ENCODE measurements at regions not wholly inside any gene's neighbourhood (a gene's known extent, or its start where the extent isn't known, plus 50 kb on each side); places are given as distances from the start of the nearest gene placed in this dataset.
A peak's percentile ranks its signal among the peaks of the same experiment; 100 is the strongest.
"Not testable (repeated sequence)": the region's sequence is repeated elsewhere in the genome, so short reads cannot be mapped to it uniquely, and the experiment has no call there.

- H3K9me3 Mint-ChIP-seq; H3K27me3 Mint-ChIP-seq (ENCODE audit: low read depth); H3K4me1 Mint-ChIP-seq; H3K27ac Mint-ChIP-seq (ENCODE audit: unreplicated experiment); H3K36me3 Mint-ChIP-seq (ENCODE audit: low read depth); DNase-seq (ENCODE audit: low read depth, low spot score); H3K4me3 Mint-ChIP-seq: not testable (repeated sequence)
These were observed 586.0 kb upstream of the PABPC5 start for GRCh38 chrX:90848595-90848994.

GRCh38 chrX:90883479-90883878, 551.2 kb upstream of the PABPC5 start:
- H3K4me1 Mint-ChIP-seq: no peaks in the 10 kb centered on the region
- H3K9me3 Mint-ChIP-seq: peaks cover 7% of the 10 kb centered on the region
- no peaks in the 10 kb centered on the region for H3K27me3 Mint-ChIP-seq (ENCODE audit: low read depth)
- no peak for DNase-seq (ENCODE audit: low read depth, low spot score)
- no peak overlapping the region for H3K27ac Mint-ChIP-seq (ENCODE audit: unreplicated experiment)
- no peak for TF ChIP-seq CTCF (conservative IDR thresholded peaks at IDR 0.05)
- no peak overlapping the region for H3K4me3 Mint-ChIP-seq
- peaks cover 4% of the 10 kb centered on the region for H3K36me3 Mint-ChIP-seq (ENCODE audit: low read depth)

DNA sequence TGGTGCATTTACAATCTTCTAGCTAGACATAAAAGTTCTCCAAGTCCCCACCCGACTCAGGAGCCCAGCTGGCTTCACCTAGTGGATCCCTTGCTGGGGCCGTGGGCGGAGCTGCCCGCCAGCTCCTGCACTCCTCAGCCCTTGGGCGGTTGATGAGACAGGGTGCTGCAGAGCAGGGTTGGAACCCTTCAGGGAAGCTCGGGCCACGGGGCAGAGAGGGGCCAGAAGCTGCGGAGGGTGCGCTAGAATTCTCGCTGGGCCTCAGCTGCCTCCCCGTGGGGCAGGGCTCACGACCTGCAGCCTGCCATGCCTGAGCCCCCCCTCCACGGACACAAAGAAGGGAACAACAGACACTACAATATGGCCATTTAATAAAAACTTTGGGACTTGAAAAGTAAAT, 519.8 kb upstream of the PABPC5 start:
- DNase-seq (ENCODE audit: low read depth, low spot score); H3K36me3 Mint-ChIP-seq (ENCODE audit: low read depth); H3K9me3 Mint-ChIP-seq; H3K27me3 Mint-ChIP-seq (ENCODE audit: low read depth); H3K4me3 Mint-ChIP-seq; H3K27ac Mint-ChIP-seq (ENCODE audit: unreplicated experiment); H3K4me1 Mint-ChIP-seq: not testable (repeated sequence)

- not testable (repeated sequence) for H3K27ac Mint-ChIP-seq (ENCODE audit: unreplicated experiment); H3K4me3 Mint-ChIP-seq; H3K9me3 Mint-ChIP-seq; H3K4me1 Mint-ChIP-seq; H3K36me3 Mint-ChIP-seq (ENCODE audit: low read depth); DNase-seq (ENCODE audit: low read depth, low spot score); H3K27me3 Mint-ChIP-seq (ENCODE audit: low read depth)
These were observed 487.8 kb upstream of the PABPC5 start for GRCh38 chrX:90946870-90947269.

GRCh38 chrX:90995191-90995590, 439.4 kb upstream of the PABPC5 start:
- DNase-seq (ENCODE audit: low read depth, low spot score); H3K27me3 Mint-ChIP-seq (ENCODE audit: low read depth); H3K4me1 Mint-ChIP-seq; H3K27ac Mint-ChIP-seq (ENCODE audit: unreplicated experiment); H3K36me3 Mint-ChIP-seq (ENCODE audit: low read depth); H3K9me3 Mint-ChIP-seq; H3K4me3 Mint-ChIP-seq: not testable (repeated sequence)

DNA sequence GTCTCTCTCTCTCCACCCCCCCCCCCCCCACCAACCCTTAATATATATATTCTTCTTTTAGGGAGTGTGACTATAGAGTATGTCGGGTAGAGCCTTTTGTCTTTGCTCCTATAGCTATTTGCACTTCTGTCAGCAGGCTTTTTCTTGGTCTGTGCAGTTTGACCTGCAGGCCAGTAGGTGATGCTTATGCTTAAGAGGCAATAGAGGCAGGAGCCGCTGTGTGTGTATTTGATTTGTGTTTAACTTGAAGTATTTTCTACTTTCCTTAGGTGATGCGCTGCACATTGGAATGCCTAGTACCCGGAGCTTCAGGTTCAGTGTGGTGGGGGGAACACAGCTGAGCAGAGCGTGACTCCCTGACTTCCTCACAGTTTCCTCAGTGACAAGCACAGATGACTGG, 416.5 kb upstream of the PABPC5 start:
- not testable (repeated sequence) for DNase-seq (ENCODE audit: low read depth, low spot score); H3K27me3 Mint-ChIP-seq (ENCODE audit: low read depth); H3K27ac Mint-ChIP-seq (ENCODE audit: unreplicated experiment); H3K36me3 Mint-ChIP-seq (ENCODE audit: low read depth); H3K4me3 Mint-ChIP-seq; H3K9me3 Mint-ChIP-seq; H3K4me1 Mint-ChIP-seq
- TF ChIP-seq CTCF (conservative IDR thresholded peaks at IDR 0.05): peak; percentile 41

GRCh38 chrX:91039777-91040176, 394.9 kb upstream of the PABPC5 start:
- Mint-ChIP-seq H3K4me3 (no peak overlapping the region), H3K27me3 (ENCODE audit: low read depth) (no peaks in the 10 kb centered on the region), H3K36me3 (ENCODE audit: low read depth) (peaks cover 6% of the 10 kb centered on the region), H3K4me1 (no peaks in the 10 kb centered on the region), H3K9me3 (peaks cover 13% of the 10 kb centered on the region), H3K27ac (ENCODE audit: unreplicated experiment) (no peak overlapping the region)
- no peak for DNase-seq (ENCODE audit: low read depth, low spot score)
- TF ChIP-seq CTCF (conservative IDR thresholded peaks at IDR 0.05): no peak

GRCh38 chrX:91066104-91066503, 368.5 kb upstream of the PABPC5 start:
- Mint-ChIP-seq H3K4me3 (no peak overlapping the region), H3K27ac (ENCODE audit: unreplicated experiment) (no peak overlapping the region), H3K27me3 (ENCODE audit: low read depth) (no peaks in the 10 kb centered on the region), H3K36me3 (ENCODE audit: low read depth) (no peaks in the 10 kb centered on the region), H3K4me1 (no peaks in the 10 kb centered on the region), H3K9me3 (peaks cover 12% of the 10 kb centered on the region)
- no peak for TF ChIP-seq CTCF (conservative IDR thresholded peaks at IDR 0.05)
- no peak for DNase-seq (ENCODE audit: low read depth, low spot score)
